Upper lobe of left lung (tissue), 4 donors: ENCODE measurements at regions not wholly inside any gene's neighbourhood (a gene's known extent, or its start where the extent isn't known, plus 50 kb on each side); places are given as distances from the start of the nearest gene placed in this dataset.

Experiments used
- CTCF ChIP-seq, 6 experiments: fragments of 450-650 bp in 4 of 6; fragments of 200-600 bp in 2 of 6; sonication (generic) in 2 of 6; IDR thresholded peaks; one replicate each; pipeline ENCODE4 v1.5.1; 2016 to 2019; ENCODE audit warnings: antibody characterized with exemption in 6 of 6
- POLR2A ChIP-seq, 4 donors: fragments of 450-650 bp; IDR thresholded peaks; one replicate each; pipeline ENCODE4 v1.5.1; 2016 to 2017; ENCODE audit warnings: antibody characterized with exemption in 4 of 4, mild to moderate bottlenecking in 2 of 4
- POLR2AphosphoS5 ChIP-seq, 2 donors: sonication (generic); formaldehyde crosslinking; IDR thresholded peaks; one replicate each; pipeline ENCODE4 v1.5.1; 2017; ENCODE audit warnings: antibody characterized with exemption in 2 of 2

GRCh38 chr2:736939-737338 is 59.7 kb upstream of the TMEM18 start:
- no peak for TF ChIP-seq CTCF (IDR thresholded peaks at IDR 0.05)
- TF ChIP-seq POLR2AphosphoS5 (IDR thresholded peaks at IDR 0.05), result no peak
- TF ChIP-seq POLR2A (IDR thresholded peaks at IDR 0.05), result no peak
